ENCODE measurements at regions not wholly inside any gene's neighbourhood (a gene's known extent, or its start where the extent isn't known, plus 50 kb on each side); places are given as distances from the start of the nearest gene placed in this dataset.

GRCh38 chr6:51552435-51552834 lies 535.0 kb downstream of the PKHD1 start:
- DNase-seq: no peak

GRCh38 chr6:51553246-51554015 lies 534.0 kb downstream of the PKHD1 start:
- TF ChIP-seq POLR2A (IDR thresholded peaks at IDR 0.05; ENCODE audit: low read length) (no peak), GATA1 (IDR thresholded peaks at IDR 0.05; ENCODE audit: low read depth, low read length) (no peak)
- no peak for DNase-seq

More at GRCh38 chr6:51552435-51552834, 535.0 kb downstream of the PKHD1 start:
- TF ChIP-seq GATA1 (IDR thresholded peaks at IDR 0.05; ENCODE audit: low read depth, low read length): no peak
- no peak for TF ChIP-seq POLR2A (IDR thresholded peaks at IDR 0.05; ENCODE audit: low read length)

GRCh38 chr6:51554029-51554428 lies 533.4 kb downstream of the PKHD1 start:
- no peak for DNase-seq
- TF ChIP-seq POLR2A (IDR thresholded peaks at IDR 0.05; ENCODE audit: low read length) (no peak), GATA1 (IDR thresholded peaks at IDR 0.05; ENCODE audit: low read depth, low read length) (no peak)

GRCh38 chr6:51559059-51559458 lies 528.4 kb downstream of the PKHD1 start:
- TF ChIP-seq POLR2A (IDR thresholded peaks at IDR 0.05; ENCODE audit: low read length): no peak
- no peak for TF ChIP-seq GATA1 (IDR thresholded peaks at IDR 0.05; ENCODE audit: low read depth, low read length)
- DNase-seq: no peak

GRCh38 chr6:51562198-51562597 lies 525.2 kb downstream of the PKHD1 start:
- TF ChIP-seq GATA1 (IDR thresholded peaks at IDR 0.05; ENCODE audit: low read depth, low read length) (no peak), POLR2A (IDR thresholded peaks at IDR 0.05; ENCODE audit: low read length) (no peak)
- no peak for DNase-seq

Measured in erythroblast (primary cell).